ENCODE measurements at regions not wholly inside any gene's neighbourhood (a gene's known extent, or its start where the extent isn't known, plus 50 kb on each side); places are given as distances from the start of the nearest gene placed in this dataset.
"Not testable (repeated sequence)": the region's sequence is repeated elsewhere in the genome, so short reads cannot be mapped to it uniquely, and the experiment has no call there.

DNA sequence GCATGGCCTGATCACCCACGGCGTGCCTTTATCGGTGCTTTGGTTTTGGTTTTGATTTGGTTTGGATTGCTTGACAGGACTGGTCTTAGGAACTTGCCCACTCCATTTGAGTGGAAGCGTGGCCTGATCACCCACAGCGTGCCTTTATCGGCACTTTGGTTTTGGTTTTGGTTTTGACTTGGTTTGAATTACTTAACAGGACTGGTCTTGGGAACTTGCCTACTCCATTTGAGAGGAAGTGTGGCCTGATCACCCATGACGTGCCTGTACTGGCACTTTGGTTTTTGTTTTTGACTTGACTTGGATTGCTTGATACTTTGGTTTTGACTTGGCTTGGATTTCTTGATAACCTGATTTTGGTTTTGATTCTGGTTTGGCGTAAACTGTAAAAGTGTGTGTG, 115.5 kb upstream of the PGR start:
- TF ChIP-seq GABPB1 (CRISPR knock-in tag; IDR thresholded peaks at IDR 0.05); CREB1 (IDR thresholded peaks at IDR 0.05); CREB1 (CRISPR knock-in tag; IDR thresholded peaks at IDR 0.05): not testable (repeated sequence)
- TF ChIP-seq, protein P1, sequence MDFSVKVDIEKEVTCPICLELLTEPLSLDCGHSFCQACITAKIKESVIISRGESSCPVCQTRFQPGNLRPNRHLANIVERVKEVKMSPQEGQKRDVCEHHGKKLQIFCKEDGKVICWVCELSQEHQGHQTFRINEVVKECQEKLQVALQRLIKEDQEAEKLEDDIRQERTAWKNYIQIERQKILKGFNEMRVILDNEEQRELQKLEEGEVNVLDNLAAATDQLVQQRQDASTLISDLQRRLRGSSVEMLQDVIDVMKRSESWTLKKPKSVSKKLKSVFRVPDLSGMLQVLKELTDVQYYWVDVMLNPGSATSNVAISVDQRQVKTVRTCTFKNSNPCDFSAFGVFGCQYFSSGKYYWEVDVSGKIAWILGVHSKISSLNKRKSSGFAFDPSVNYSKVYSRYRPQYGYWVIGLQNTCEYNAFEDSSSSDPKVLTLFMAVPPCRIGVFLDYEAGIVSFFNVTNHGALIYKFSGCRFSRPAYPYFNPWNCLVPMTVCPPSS (IDR thresholded peaks at IDR 0.05): not testable (repeated sequence)
- TF ChIP-seq, protein P2, sequence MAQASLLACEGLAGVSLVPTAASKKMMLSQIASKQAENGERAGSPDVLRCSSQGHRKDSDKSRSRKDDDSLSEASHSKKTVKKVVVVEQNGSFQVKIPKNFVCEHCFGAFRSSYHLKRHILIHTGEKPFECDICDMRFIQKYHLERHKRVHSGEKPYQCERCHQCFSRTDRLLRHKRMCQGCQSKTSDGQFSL (CRISPR knock-in tag; IDR thresholded peaks at IDR 0.05): not testable (repeated sequence)

Measured in HepG2 (cell line).